Vagina (tissue), 2 donors: ENCODE measurements at regions not wholly inside any gene's neighbourhood (a gene's known extent, or its start where the extent isn't known, plus 50 kb on each side); places are given as distances from the start of the nearest gene placed in this dataset.

Source experiments
- POLR2A ChIP-seq, 2 donors: fragments of 450-650 bp; IDR thresholded peaks; one replicate each; pipeline ENCODE4 v1.6.1; 2017; ENCODE audit warnings: antibody characterized with exemption in 2 of 2, mild to moderate bottlenecking in 2 of 2, moderate library complexity in 2 of 2
- POLR2AphosphoS5 ChIP-seq, 2 donors: sonication (generic); formaldehyde crosslinking; IDR thresholded peaks; one replicate each; pipeline ENCODE4 v1.9.0; 2017; ENCODE audit warnings: antibody characterized with exemption in 2 of 2, mild to moderate bottlenecking in 2 of 2, low read depth in 1 of 2; ENCODE audit not compliant: insufficient read depth in 1 of 2
- TF ChIP-seq, protein P1 (sequence below), 3 experiments: fragments of 450-650 bp in 2 of 3; fragments of 200-600 bp in 1 of 3; sonication (generic) in 1 of 3; IDR thresholded peaks; one replicate each; pipeline ENCODE4 v1.5.1; 2017 to 2019; ENCODE audit warnings: antibody characterized with exemption in 3 of 3, mild to moderate bottlenecking in 2 of 3, moderate library complexity in 2 of 3

DNA sequence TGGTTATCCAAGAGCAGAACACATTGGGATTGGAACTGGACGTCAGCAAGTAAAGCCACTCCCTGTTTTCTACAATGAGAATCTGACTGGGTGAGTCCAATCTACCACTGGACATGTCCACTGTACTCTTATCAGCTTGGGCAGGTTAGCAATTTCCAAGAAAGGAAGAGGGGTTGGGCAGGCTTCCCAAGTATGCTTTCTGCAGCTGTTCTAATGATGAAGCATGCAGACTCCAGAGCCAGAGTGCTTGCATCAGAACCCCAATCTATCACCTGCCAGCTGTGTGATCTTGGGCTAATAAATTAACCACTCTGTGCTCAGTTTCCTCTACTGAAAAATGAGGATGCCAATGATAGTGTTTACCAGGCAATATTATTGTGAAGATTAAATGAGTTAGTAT is 92.0 kb downstream of the EMP1 start:
- TF ChIP-seq, protein P1, sequence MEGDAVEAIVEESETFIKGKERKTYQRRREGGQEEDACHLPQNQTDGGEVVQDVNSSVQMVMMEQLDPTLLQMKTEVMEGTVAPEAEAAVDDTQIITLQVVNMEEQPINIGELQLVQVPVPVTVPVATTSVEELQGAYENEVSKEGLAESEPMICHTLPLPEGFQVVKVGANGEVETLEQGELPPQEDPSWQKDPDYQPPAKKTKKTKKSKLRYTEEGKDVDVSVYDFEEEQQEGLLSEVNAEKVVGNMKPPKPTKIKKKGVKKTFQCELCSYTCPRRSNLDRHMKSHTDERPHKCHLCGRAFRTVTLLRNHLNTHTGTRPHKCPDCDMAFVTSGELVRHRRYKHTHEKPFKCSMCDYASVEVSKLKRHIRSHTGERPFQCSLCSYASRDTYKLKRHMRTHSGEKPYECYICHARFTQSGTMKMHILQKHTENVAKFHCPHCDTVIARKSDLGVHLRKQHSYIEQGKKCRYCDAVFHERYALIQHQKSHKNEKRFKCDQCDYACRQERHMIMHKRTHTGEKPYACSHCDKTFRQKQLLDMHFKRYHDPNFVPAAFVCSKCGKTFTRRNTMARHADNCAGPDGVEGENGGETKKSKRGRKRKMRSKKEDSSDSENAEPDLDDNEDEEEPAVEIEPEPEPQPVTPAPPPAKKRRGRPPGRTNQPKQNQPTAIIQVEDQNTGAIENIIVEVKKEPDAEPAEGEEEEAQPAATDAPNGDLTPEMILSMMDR (IDR thresholded peaks at IDR 0.05): no peak
- no peak for TF ChIP-seq POLR2A (IDR thresholded peaks at IDR 0.05)
- no peak for TF ChIP-seq POLR2AphosphoS5 (IDR thresholded peaks at IDR 0.05; ENCODE audit: insufficient read depth in 1 of 2, low read depth in 1 of 2)
